UCSD-AML1 (cell line): ENCODE measurements at regions not wholly inside any gene's neighbourhood (a gene's known extent, or its start where the extent isn't known, plus 50 kb on each side); places are given as distances from the start of the nearest gene placed in this dataset.

Source experiments
- DNase-seq: peaks from one replicate; lab custom pipeline; 2025; ENCODE audit not compliant: unreplicated experiment; lab: John Stamatoyannopoulos, UW

DNA sequence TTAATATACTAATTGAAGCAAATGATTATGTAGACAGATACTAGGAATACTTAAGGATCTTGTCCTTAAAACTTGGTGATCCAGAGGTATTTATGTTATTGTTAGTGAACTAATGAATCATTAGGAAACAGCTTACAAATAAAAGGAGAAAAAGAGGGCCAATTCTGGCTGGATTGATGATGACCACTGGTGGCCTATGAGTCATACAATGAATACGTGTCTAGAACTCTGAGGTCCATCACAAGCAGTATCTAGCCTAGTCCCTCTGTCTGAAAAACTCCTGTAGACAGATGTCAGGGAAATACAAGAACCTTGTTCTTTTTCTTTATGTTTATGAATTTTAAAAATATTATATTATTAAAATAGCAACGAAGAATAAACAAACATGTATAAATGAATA lies 51.7 kb upstream of the RTL1 start:
- DNase-seq, result no peak

DNA sequence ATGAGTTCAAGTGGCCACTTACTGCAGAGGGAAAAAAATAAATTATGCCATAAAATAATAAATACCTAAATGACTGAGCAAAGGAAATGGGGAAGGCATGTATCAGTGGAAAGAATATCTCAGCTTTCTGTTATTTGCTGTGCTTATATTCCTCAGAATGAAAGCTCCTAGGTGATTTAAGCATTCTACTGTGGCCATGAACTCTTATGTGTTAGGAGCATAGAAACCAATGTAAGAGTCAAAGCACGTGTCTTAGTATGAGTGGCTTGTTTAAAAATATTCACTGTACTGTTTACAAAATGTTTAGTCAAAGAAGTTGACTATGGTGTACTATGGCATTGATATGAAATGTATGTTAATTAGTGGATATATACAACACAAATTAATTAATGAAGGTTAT lies 59.0 kb upstream of the RTL1 start:
- no peak for DNase-seq

DNA sequence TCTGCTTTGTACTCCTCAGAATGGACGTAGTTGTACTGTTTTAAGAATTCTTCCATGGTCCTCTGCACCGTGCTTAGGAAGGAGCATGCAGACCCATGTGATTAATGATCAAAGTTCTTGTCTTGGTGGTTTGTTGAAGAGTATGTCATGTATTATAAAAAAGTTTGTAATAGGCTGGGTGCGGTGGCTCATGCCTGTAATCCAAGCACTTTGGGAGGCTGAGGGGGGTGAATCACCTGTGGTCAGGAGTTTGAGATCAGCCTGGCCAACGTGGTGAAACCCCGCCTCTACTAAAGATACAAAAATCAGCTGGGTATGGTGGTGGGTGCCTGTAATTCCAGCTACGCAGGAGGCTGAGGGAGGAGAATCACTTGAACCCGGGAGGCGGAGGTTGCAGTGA lies 61.8 kb upstream of the RTL1 start:
- DNase-seq, result no peak

DNA sequence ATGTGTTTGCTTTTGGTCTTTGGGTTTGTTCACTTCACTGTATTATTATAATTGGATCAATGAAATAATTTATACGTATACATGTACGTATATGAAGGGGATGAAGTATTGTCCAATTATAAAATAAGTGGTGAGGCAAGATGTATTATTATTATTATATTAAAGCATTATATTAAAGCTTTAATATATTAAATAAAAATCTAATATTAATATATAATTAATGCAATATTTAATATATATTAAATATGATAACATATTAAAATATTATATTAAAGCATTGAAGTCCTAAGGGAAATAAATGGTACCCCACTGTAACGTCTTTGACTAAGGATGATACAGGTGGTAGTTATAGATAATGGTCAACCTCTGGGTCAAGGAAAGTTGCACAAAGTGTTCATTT lies 63.7 kb upstream of the RTL1 start:
- DNase-seq, result no peak

DNA sequence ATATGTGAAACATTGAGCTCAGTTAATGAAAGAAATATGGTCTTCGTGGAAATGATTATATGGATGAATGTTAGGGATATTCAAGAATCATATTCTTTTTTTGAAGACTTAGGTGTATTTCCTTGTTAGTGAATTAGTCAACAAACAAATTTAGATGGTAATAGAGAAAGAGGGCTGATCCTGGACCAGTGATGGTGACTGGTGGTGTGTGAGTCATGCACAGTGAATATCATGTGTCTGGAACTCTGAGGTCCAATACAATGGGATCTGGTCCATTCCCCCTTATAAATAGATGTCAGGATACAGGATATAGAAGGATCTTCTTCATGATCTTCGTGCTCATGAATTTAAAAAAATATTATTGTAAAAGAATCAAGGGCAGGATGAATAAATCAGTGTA lies 64.4 kb upstream of the RTL1 start:
- DNase-seq, result no peak

DNA sequence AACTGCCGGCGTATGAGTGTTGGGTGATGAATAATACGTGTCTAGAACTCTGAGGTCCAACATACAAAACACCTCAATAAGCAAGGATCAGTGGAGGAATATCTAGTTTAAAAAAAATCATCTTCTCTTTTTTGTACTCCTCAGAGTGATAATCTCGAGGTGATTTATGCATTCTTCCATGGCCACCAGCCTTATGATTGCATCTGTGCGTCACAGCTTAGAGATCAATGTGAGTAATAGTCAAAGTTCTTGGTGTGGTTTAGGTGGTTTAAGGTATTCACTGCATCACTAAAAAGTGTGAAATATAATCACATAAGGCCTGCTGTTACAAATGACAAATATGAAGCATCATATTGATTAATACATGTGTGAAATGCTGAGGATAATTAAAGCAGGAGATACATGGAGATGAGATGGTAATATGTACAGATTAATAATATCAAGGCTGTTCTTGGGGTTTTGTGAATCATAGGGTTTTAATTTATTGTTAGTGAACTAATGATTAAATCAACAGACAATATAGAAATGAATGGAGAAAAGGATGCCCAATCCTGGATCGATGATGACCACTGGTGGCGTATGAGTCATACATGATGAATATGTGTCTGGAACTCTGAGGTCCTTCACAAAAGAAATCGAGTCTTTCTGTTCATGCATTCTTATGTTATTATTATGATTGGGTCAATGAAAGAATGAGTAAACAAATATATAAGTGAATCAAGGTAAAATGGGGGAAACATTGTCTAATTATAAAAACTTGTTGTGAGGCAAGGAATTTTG lies 68.8 kb upstream of the RTL1 start:
- DNase-seq, result no peak

DNA sequence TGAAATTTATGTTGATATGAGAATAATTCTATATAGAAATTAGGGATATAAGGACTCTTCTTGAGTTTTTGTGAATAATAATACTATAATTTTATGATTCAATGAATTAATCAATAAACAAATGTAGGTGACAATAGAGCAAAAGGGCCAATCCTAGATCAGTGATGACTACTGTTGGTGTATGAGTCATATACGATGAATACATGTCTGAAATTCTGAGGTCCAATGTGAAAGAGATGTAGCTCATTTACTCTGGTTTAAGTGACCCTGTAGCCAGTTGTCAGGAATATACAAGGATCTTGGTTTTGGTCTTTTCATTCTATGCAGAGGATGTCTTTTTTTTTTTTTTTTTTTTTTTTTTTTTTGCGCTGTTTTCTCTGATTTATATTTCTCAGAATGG lies 72.1 kb upstream of the RTL1 start:
- no peak for DNase-seq

DNA sequence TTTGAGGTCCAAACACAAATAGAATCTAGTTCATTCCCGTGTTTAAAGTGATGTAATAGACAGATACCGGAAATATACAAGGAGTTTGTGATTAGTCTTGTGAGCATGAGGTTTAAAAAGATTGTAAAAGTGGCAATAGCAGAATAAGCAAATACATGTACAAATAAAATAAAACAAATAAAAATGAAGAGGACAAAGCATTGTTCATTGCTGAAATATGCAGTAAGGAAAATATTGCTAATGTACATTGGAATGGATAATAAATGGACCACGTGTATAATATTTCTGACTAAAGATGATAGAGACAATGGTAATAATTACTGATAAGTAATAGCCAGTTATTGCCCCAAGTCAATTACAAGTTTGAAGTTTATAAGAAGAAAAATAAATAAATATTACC lies 75.6 kb upstream of the RTL1 start:
- no peak for DNase-seq

DNA sequence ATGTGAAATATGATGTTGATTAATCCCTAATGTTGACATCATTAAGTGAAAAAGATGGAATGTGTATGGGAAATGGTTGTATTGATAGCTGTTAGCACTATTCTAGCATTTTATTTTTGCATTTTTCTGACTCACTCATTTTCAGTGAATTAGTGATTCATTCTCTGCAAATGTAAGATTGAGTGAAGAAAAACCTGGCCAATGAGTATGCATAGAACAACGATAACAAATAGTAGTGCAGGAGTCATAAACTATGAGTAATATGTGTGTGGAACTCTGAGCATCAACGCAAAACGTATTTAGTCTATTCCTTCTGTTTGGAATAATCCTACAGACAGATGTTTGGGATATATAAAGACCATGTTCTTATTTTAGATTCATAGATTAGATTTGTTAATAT lies 76.3 kb upstream of the RTL1 start:
- DNase-seq, result no peak

DNA sequence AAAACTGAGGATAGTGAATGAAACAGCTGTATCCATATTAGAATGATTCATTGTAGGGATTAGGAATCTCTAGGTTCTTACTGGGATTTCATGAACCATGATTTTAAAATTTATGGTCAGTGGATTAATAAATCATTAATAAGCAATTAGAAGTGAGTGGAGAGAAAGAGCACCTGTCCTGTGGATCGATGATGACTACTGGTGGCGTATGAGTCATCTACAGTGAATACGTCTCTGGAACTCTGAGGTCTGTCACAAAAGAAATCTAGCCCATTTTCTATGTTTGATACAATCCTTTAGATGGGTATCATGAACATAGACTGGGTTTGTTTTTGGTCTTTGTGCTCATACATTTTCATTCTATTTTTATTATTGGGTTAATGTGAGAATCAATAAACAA lies 77.3 kb upstream of the RTL1 start:
- DNase-seq, result no peak

DNA sequence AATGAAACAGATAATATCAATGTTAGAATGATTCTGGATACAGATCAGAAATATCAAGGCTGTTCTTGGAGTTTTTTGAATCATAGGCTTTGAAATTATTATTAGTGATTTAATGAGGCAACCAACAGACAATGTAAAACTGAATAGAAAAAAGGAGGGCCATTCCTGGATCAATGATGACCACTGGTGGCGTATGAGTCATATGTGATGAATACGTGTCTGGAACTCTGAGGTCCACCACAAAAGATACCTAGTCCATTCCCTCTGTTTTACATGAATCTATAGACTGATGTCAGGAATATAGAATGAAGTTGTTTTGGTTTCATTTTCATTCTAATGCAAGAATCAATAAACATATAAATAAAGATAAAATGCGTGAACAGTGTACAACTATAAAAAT lies 78.3 kb upstream of the RTL1 start:
- DNase-seq, result no peak

DNA sequence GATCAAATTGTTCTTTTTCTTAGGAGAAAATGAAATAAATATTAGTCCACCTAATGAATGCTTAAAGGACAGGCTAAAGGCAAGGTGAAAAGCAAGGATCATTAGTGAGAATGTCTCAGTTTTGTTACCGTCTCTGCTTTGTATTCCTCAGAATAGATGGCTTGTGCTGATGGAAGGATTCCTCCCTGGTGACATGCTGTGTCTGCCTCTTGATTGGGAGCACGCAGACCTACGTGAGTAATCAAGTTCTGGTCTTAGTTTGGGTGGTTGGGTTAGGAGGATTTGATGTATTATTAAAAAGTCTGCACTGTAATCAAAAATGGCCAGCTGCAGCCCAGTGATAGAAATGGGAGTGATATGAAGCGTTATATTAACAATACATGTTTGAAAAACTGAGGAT lies 78.8 kb upstream of the RTL1 start:
- no peak for DNase-seq

DNA sequence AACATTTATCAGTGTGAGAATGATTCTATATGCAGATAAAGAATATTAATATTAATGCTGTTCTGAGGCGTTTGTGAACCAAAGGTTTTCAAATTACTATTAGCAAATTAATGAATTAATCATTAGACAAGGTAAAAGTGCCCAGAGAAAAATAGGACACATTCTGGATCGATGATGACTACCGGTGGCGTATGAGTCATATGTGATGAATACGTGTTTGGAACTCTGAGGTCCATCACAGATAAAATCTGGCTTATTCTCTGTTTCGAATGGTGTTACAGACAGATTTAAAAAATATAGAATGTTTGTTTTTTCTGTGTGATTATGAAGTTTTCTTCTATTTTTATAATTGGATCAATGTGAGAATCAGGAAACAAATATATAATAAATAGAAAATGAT lies 79.2 kb upstream of the RTL1 start:
- DNase-seq, result no peak

DNA sequence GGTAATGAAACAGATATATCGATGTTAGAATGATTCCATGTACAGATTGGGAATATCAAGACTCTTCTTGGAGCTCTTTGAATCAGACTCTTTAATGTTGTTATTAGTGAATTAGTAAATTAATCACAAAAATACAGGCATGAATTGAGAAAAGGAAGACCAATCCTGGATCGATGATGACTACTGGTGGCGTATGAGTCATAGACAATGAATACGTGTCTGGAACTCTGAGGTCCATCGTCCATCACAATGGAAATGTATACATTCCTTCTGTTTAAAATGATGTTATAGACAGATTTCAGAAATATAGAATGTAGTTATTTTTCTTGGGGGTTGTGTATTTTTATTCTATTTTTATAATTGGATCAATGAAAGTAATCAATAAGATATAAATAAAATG lies 80.2 kb upstream of the RTL1 start:
- no peak for DNase-seq

DNA sequence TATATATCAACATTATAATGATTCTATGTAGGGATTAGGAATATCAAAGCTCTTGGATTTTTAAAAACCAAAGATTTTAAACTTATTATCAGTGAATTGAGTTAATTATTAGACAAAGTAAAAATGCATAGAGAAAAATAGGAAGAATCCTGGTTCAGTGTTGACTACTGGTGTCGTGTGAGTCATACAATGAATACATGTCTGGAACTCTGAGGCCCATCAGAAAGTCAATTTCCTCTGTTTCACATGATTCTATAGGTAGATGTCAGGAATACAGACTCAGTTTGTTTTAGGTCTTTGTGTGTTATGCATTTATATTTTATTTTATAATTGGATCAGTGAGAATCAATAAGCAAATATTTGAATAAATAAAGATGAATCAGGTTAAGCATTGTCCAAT lies 84.5 kb upstream of the RTL1 start:
- DNase-seq, result no peak

DNA sequence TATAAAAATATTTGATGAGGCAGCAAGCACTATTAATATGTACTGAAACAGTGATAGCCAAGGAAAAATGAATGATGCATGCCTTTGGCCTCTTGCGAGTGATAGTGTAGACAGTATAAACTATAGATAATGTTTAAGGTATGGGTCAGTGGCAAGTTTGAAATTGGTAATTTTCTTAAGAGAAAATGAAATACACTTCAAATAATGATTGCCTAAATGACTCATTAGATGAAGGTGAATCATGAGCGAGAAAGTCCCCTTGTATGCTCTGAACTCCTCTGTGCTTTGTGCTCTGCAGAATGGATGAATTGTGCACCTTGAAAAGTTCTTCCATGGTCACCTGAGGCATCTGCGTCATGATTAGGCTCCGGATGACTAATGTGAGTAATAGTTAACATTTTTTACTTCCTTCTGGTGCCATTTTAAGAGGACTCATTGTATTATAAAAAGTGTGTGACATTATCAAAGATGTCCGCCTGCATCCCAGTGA lies 84.9 kb upstream of the RTL1 start:
- no peak for DNase-seq

DNA sequence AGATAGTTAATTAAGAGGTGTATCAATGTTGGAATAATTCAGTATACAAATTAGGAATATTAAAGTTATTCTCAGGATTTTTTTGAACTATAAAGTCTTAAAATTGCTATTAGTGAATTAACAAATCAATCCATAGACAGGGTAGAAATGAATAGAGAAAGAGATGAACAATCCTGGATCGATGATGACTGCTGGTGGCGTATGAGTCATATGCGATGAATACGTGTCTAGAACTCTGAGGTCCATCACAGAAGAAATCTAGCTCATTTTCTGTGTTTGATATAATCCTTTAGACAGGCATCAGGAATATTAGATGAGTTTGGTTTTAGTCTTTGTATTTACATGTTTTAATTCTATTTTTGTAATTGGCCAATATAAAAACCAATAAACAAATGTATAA lies 85.4 kb upstream of the RTL1 start:
- no peak for DNase-seq

DNA sequence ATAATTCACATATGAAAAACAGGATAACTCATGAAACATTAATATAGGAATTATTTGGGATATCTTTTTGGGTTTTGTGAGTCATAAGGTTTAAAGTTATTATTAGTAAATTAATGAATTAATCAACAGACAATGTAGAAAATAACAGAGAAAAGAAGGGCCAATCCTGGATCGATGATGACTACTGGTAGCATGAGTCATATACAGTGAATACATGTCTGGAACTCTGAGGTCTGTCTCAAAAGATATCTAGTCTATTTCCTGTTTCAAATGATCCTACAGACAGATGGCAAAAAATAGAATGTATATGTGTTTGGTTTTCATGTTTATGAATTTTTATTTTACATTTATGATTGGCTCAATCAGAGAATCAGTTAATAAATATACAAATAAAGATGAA lies 86.4 kb upstream of the RTL1 start:
- DNase-seq, result no peak

DNA sequence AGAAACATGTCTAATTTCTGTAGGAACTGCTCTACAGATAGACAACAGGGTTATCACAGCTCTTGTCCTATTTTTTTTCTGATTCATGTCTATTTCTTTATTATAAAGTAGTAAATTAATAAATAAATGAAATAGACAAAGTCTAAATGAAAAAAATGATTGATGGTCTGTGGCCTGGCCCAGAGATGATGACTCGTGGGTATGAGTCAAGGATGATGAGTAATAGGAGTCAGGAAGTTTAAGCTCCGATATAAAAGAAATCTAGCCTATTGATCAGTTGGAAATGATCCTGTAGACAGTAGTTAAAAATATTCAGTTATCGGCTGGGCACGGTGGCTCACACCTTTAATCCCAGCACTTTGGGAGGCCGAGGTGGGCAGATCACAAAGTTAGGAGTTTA lies 90.6 kb upstream of the RTL1 start:
- DNase-seq, result no peak

DNA sequence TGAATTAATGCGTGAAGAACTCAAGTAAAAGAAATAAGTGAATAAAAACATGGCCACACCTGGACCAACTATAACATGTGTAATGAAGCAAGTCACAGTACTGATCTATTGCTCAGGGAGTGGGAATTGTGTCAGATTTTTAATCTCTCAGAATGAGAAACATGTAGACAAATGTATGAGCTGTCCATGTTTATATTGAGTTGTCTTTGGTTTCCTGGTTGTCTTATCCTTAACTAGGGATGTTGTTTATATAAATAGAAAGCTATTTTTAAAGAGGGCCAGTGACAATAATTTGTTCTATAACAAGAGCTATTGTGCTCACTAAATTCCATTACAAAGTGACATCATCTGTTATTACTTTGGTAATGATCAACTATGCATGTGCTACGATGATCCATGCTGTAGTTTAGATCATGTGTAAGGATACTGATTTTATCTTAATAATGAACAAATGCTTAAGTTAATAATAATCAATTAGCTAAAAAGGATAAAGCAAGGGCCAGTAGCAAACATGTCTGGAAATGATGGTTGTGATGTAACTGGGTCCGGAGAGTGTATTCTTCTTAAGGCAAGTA lies 91.3 kb upstream of the RTL1 start:
- no peak for DNase-seq

DNA sequence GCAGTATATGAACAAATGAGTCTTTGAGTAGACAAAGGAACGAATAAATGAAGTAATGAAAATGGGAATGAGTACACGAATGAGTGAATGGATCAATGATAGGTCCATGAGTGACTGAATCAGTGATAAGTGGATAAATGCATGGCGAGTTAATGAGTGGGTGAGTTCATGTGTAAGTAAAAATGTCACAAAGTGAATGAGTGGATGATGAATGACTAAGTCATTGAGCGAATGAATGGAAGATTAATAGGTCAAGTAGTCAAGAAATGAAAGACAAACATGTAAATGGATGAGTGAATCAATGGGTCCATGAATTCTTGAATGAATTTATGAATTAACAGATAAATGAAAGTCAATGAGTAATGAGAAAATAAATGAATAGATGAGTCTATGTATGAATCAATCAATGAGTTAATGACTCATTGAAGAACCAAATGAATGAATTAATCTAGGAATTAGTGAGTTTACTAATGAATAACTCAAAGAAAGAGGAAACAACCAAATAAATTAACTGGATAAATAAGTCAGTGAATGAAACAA lies 97.3 kb upstream of the RTL1 start:
- DNase-seq, result no peak

DNA sequence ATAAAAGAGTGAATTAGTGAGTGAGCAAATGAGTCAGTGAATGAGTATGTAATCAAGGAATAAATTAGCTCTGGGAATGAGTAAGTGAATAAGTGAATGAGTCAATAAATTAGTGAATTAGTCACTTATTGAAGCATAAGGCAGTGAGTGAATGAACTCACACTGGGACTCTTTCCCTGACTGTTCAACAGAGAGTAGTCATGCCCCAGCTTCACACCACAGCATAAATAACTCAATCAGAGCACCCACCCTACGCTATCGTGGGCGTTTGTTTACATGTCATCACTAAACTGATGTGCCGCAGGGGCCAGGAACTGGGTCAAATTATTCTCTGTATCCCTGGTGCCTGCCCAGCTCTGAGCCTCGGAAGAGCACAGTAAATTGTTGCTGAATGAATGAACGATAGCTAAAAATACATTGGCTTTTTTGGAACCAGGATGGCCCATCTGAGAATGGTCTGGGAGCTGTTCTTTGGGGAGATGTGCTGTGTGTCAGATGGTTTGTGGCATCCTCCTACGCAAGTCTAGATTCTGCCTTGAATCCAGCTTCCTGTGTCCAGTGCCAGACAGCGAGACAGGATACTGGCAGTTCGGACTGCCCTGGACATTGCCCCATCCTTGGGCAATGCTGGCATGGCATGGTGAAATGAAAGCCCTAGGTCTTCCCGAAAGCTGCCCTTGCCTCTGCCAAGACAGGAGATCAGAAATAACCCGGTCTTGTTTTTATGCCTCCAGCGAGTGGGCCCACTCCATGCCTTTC lies 98.0 kb upstream of the RTL1 start:
- no peak for DNase-seq
